Fibroblast of skin of back (primary cell): ENCODE measurements at regions not wholly inside any gene's neighbourhood (a gene's known extent, or its start where the extent isn't known, plus 50 kb on each side); places are given as distances from the start of the nearest gene placed in this dataset.
"Not testable (repeated sequence)": the region's sequence is repeated elsewhere in the genome, so short reads cannot be mapped to it uniquely, and the experiment has no call there.

Experiments
- DNase-seq: peaks from one replicate; pipeline ENCODE4 v3.0.0-alpha.2; 2013

DNA sequence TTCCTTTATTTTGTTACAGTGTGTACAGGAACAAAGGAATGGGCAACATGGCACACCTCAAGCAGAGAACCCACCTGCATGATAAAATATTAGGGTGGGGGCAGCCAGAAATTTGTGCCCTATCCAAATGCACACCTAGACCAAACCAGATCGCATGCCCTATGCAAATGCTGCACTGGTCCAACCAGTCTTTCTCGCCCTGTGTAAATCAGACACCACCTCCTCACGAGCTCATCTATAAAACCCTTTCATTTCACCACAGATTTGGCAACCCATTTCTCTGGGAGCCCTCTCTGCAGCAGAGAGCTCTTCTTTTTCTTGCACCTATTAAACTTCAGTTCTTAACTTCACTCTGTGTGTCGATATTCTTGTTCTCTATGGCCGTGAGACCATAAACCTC is 1559.2 kb downstream of the SLITRK1 start:
- no peak for DNase-seq

- no peak for DNase-seq
Measured at GRCh38 chr13:82305588-82305987, 1576.7 kb downstream of the SLITRK1 start.

DNA sequence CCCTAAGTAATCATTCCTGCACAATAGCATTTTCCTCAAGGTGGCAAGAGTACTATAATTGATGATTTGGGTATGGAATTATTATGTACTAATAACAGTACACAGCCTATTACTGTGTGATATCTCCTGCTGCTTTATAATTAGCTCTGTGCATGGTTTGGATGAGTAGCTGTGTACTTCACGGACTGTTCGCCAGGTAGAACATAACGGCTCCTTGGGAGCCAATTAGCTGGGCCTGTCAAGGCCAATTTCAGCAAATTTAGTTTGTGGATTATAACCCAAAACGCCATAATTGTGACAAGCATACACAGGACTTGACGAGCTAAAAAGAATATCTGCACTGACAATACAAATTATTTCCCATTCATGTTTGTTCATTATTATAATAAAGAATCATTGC is 1584.2 kb downstream of the SLITRK1 start:
- no peak for DNase-seq

DNA sequence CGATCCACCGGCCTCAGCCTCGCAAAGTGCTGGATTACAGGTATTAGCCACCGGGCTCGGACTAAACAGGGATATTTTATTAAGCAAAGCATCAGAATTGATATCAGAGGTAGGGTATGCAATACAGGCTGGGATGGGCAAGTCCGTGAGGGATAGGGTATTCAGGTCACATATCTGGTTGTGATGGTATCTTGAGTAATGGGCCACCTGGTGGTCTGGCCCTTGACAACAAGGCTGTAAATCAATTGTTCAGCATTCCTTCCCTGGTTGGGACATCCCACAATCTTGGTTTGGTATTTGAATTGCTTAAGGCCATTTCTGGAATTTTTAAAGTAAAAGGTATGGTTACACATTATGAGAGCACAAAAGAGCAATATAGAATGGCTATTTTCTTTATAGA is 1588.0 kb downstream of the SLITRK1 start:
- DNase-seq: no peak

DNA sequence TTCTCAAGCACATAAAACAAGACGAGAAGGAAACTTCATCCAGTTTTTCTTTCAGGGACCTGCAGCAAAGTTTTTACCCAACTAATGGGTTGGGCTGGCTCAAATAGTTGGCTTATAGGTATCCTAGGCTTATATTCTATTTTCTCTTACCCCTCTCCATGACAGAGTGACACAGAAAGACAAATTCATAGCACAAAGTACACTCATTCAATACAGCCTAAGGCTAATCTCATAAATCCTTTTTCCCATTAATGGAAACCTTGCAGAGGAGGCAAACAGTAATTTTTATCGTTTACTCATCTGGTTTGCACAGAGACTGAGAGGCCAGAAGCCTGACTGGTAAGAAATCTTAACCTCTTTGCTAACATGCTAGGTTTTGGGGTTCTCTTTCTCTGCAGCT is 1589.9 kb downstream of the SLITRK1 start:
- no peak for DNase-seq

DNA sequence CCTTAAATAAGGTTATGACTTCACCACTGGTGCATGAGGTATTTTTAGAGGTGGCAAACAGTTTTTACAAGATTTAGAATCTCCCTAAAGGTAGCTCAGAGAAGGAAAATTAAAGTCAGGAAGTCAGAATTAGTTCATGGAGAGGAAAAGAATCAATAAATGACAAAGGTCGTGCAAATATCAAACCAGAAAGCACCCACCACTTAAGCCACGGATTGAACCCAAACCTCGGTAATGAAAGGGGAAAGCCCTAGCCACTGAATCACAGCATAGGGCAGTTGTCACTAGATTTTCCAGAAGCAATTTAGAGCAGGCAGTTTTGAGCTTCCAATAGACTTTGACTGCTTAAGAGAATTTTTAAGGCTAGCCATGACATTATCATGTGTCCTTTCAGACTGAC is 1590.4 kb downstream of the SLITRK1 start:
- no peak for DNase-seq

- DNase-seq: no peak
Measured at GRCh38 chr13:82275644-82276043, 1606.6 kb downstream of the SLITRK1 start.

DNA sequence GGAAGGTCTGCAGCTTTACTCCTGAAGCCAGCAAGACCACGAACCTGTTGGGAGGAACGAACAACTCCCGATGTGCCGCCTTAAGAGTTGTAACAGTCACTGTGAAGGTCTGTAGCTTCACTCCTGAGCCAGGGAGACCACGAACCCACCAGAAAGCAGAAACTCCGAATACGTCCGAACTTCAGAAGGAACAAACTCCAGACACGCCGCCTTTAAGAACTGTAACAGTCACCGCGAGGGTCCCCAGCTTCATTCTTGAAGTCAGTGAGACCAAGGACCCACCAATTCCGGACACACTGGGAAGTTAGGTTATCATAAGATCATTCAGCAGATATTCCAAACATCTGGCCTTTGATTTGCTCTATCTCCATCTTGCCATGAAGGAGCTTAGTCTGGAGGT is 1623.0 kb downstream of the SLITRK1 start:
- no peak for DNase-seq

GRCh38 chr13:82257790-82258507 is 1624.3 kb downstream of the SLITRK1 start:
- no peak for DNase-seq

- DNase-seq: no peak
Measured at GRCh38 chr13:82248762-82249161, 1633.5 kb downstream of the SLITRK1 start.

DNA sequence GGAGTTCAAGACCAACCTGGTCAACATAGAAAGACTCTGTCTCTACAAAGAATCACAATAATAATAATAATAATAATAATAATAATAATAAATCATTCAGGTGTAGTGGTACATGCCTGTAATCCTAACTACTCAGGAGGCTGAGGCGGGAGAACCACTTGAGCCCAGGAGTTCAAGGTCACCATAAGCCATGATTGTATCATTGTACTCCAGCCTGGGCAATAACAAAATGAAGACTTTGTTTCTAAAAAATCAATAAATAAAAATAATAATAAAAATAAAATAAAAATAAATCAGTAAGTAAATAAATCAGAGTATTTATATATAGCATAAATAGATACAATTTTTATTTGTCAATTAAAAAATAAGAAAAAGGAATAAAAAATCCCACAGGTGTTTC is 1636.4 kb downstream of the SLITRK1 start:
- no peak for DNase-seq

GRCh38 chr13:82224806-82225205 is 1657.5 kb downstream of the SLITRK1 start:
- DNase-seq: no peak

DNA sequence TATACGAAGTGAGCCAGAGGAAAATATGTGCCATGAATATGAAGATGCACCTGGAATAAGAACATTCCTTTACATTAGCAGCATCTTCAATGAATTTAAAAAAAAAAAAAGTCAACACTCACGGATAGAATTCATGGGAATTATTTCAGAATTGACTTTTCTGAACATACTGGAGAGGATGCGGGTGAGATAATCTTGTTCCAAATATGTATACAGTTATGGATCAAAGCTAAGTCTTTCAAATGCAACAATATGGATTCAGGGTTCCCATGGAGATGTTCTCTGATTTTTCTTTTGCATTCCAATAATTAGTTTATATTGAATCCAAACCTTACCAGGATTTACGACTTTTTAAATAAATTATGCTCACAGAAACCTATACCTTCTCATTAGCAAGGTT is 1660.7 kb downstream of the SLITRK1 start:
- no peak for DNase-seq

DNA sequence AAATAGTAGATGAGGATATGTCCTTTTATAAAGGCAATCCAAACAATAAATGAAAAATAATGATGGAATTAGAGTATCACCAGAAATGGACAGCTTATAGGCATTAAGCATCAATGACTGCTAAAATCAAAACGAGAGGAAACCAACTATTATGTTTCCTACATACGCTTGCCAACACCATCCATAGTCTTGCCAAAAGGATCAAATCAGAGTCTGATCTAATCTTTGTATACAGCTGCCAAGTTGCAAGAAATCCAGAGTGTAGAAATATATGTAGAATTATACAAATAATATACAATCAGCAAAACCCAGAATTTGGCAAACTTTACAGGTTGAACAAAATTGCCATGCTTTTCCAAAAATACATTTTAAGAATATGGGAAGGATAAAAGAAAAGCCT is 1661.6 kb downstream of the SLITRK1 start:
- DNase-seq: no peak

DNA sequence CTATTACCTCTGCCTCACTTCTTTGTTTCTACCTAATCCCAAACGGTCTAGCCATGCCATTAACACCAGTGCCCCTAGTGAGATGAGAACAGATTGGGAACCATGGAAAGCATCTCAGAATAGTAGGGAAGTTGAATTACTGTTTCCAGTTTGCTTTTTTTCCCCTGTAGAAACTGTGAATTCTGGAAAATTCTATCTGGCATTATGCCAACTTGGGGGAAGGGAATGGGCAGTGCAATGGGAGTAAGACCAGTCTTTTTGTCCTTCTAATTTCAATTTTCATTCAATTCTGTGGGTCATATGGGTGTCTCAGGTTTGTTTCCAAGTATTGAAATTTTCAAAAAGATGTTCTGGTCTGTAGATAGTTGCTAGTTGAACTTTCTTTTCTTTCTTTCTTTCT is 1666.1 kb downstream of the SLITRK1 start:
- no peak for DNase-seq

- DNase-seq: no peak
Measured at GRCh38 chr13:82214341-82214740, 1667.9 kb downstream of the SLITRK1 start.

GRCh38 chr13:82206241-82206640 is 1676.0 kb downstream of the SLITRK1 start:
- DNase-seq: no peak

DNA sequence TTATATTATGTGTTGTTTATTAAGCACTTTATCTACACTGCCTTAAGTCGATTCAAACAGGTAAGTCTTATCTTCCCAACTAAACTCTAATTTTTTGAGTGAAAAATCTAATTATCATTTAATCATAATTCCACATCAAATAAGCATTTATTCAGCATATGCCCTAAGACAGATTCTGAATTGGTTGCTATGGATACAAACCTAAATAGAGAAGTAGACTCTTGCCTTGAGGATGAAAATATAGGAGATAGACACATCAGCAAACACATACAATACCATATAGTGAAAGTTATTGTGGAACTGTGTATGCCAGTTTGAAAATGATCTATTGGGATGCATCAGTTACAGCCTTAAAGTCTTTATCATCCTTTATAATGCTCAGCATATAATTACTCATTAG is 1679.9 kb downstream of the SLITRK1 start:
- no peak for DNase-seq

DNA sequence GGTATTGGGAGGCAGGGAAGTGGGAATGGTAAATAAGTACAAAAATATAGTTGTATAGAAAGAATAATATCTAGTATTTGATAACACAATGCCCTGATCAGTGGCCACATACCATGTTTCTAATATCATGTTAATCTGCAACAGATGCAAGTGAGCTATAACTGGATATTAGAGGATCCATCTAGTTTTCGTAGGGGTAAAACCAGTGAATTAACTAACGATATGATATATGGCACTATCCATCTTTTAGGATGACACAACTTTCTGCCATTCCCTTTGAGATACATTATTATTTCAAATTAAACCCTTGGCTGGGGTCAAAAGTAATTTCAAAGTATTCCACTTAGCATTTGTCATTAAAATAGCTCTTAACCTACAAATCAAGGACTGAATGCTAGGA is 1686.2 kb downstream of the SLITRK1 start:
- no peak for DNase-seq

DNA sequence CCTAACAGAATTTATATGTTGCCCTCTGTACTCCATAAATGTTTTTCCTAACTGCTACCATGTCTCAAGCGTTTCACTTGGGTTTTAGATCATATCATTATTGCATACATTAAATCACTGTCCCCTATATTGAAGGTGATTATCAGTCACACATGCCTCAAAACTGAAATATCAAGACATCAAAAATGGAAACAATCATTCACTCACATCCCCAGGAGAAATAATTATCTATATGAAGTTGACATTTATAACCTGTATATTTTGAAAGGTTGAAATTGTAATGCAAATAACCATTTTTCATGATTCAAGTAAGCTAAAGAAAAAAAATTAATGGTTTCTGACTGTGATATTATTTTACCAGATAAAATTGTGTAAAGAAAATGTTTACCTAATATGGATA is 1695.0 kb downstream of the SLITRK1 start:
- no peak for DNase-seq

GRCh38 chr13:82176751-82177150 is 1705.5 kb downstream of the SLITRK1 start:
- DNase-seq: no peak

GRCh38 chr13:82165396-82166174 is 1716.7 kb downstream of the SLITRK1 start:
- no peak for DNase-seq

GRCh38 chr13:82164780-82165395 is 1717.4 kb downstream of the SLITRK1 start:
- not testable (repeated sequence) for DNase-seq

- DNase-seq: peak; percentile 4
Measured at GRCh38 chr13:82147526-82147925, 1734.7 kb downstream of the SLITRK1 start.
